ENCODE measurements at regions not wholly inside any gene's neighbourhood (a gene's known extent, or its start where the extent isn't known, plus 50 kb on each side); places are given as distances from the start of the nearest gene placed in this dataset.

DNA sequence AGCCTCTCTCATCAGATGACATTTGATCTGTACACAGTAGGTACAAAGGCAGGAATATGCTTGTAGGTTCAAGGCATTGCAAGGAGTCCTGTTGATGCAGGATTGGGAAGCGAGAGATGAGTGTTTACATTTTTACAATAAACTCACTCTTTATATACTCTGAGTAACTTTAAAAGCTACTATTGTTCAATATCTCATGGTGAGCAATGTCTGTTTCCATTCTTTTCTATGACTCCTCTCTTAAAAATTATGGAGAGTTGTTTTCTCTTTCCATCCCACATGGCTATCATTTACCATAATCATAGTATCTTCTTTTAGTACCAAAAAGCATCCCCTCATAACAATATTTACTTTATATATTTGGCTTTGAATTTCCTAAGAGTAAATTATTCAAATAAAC lies 314.0 kb upstream of the CDIN1 start:
- DNase-seq (ENCODE audit: low read depth), result no peak

GRCh38 chr15:36271048-36271447 lies 308.4 kb upstream of the CDIN1 start:
- DNase-seq (ENCODE audit: low read depth), result no peak

DNA sequence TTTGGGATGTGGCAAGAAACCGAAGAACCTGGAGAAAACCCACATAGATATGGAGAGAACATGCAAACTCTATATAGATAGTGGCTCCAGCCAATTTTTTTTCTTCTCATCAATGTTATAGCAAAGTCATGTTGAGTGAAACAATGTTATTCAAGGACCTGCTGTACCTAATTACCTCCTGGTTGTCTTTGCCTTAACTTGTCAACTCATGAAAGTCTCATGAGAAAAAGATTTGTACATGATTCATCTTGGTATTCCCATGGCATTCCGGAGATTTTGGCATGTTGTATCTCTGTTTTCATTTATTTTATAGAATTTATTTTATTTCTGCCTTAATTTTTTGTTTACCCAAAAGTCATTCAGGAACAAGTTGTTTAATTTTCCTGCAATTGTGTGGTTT lies 303.8 kb upstream of the CDIN1 start:
- DNase-seq (ENCODE audit: low read depth), result no peak

- DNase-seq (ENCODE audit: low read depth), result no peak
Observed at GRCh38 chr15:36278219-36278618, 301.2 kb upstream of the CDIN1 start.

- no peak for DNase-seq (ENCODE audit: low read depth)
Observed at GRCh38 chr15:36282821-36283220, 296.6 kb upstream of the CDIN1 start.

GRCh38 chr15:36284911-36285310 lies 294.5 kb upstream of the CDIN1 start:
- DNase-seq (ENCODE audit: low read depth), result no peak

DNA sequence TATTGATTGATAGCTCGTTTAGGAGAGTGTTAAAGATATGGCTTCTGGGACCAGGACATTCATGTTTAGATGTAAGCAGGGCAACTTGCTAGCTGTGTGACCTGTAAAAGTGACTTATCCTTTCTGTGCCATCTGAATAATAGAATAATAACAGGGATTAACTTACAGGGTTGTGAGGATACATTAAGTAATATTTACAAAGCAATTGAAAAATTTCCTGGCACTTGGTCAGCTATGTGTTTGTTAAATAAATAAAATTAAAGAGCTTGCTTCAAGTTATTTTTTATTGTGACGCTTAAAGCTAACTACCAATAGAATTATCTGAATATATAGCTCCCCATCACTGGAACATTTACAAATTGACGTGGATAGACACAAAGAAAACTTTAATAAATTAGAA lies 287.9 kb upstream of the CDIN1 start:
- no peak for DNase-seq (ENCODE audit: low read depth)

DNA sequence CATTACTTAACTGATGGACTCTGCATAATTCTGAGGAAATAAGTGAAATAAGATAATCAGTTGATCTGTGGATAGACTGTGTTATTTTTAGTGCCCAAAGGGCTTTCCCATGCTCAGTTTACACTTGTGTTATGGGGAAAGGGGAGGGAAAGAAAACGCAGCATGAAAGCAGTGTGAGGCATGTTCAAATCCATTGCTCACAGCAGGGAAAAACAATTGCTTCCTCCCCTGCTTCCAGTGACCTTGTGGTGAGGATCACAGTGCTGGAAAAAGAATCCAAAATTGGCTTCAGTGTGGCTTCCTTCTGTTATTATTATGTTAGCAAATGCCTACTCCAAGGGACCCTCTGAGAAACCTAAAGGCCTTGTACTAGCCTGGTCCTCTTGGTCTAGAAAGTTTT lies 285.1 kb upstream of the CDIN1 start:
- no peak for DNase-seq (ENCODE audit: low read depth)

GRCh38 chr15:36301947-36302346 lies 277.5 kb upstream of the CDIN1 start:
- DNase-seq (ENCODE audit: low read depth), result no peak

DNA sequence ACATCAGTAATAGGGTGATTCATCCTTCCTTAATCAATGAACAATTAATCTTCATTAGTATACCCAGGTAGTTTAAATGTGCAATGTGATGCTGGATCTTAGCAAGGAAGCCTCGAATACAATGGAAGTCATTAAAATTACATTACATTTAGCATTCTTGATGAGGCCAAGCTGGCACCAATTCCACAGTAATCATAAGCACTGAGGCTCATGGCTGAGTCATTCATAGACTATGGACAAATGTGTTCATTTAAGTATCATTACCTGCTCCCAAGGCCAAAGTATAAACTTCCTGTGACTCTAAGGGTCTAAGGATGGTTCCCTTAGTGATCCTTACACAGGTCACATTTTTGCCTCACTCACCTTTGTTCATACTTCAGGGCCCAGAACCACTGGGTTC lies 266.4 kb upstream of the CDIN1 start:
- DNase-seq (ENCODE audit: low read depth), result no peak

- no peak for DNase-seq (ENCODE audit: low read depth)
Observed at GRCh38 chr15:36313736-36314280, 265.6 kb upstream of the CDIN1 start.

DNA sequence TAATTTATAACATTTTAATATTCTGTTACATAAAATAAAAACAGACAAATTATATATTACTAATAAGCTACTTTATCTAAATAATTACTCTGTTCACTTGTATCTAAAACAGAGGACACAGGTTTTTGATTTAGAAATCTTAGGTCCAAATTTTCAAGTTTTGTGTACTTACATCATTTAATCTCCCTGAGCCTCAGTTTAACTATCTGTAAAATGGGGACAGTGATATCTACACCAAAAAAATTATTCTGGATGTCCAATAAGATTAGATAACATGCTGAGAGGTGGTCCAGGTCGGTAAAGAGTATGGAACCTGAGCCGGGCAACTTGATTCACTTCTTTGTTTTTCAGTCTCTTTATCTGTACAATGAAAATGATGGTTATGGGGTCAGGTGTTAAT lies 263.8 kb upstream of the CDIN1 start:
- no peak for DNase-seq (ENCODE audit: low read depth)

DNA sequence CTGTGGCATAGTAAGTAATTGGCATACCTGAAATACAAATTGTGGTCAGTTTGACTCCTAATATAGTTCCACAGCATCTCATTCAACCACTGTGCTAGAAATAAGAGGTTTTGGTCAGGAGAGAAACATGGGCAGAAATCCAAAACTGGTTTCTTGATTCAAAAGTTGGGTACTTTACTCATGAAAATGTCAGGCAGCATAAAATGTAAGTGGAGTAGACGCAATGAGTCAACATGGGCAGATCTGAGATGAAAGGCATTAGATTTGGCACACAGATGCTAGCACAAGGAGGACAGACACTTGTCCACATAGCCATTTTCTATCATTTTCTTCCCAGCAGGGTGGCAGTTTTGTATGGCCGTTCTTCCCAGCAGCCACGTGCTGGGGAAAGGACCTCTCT lies 255.8 kb upstream of the CDIN1 start:
- no peak for DNase-seq (ENCODE audit: low read depth)

DNA sequence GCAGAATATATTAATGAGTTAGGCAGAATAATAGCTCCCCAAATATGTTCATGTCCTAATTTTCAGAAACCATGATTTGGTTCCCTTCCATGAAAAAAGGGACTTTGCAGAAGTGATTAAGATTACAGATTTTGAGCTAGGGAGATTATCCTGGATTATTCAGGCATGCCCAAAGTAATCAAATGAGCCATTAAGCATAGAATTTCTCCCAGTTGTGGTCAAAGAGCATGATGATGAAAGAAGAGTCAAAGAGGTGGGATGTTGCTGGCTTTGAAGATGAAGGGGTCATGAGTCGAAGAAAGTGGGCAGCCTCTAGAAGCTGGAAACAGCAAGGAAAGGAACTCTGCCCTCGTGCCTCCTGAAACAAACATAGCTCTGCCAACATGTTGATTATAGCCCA lies 254.2 kb upstream of the CDIN1 start:
- no peak for DNase-seq (ENCODE audit: low read depth)

GRCh38 chr15:36329592-36329991 lies 249.8 kb upstream of the CDIN1 start:
- no peak for DNase-seq (ENCODE audit: low read depth)

DNA sequence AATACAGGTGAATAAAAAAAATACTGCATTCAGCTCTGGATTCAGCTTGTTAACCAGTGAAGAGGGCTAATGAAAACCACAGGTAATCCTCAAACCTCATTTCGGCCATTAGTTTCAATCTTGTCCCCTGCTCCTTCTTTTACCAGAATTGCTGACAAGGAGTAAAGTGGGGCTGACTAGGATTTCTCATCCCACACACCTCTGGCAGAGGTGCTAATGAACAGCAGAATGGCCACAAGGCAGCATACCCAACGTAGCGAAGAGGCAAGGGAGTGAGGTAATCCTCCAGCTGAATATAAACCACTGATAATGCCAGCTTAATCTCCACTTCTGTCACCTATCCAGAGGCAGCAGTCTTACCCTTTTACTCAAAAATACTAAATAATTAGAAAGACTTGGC lies 248.8 kb upstream of the CDIN1 start:
- no peak for DNase-seq (ENCODE audit: low read depth)

DNA sequence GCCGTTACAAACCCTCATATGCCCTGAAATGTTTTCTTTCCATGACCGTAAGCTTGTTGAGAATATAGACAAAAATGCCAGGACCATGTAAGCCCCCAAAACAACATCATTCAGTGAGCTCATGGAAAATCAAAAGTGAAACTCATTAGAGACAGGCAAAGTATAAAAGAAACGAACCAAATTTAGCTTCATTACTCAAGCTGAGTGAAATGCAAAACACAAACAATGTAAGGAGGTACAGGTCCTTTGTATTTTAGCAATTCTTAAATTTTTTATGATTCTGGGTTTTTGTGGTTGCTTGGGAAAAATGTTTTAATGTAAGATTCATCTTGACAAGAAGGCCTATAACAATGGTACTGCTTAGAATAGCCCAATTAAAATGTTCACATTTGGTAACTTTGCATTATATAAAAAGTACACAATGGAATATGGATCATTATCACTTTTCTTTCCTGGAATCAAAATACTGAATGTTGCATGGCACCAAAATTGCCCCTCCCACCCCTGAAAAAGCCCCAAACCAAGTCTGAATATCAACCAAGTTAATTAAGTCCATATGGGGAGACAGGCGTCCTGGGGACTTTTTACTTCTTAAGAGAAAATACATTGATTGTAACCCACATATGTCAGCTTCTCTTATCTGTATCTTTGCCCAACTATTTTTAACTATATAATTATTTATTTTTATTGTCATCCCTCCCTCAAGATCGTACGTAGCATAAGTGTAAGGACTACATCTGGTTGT lies 247.7 kb upstream of the CDIN1 start:
- no peak for DNase-seq (ENCODE audit: low read depth)

DNA sequence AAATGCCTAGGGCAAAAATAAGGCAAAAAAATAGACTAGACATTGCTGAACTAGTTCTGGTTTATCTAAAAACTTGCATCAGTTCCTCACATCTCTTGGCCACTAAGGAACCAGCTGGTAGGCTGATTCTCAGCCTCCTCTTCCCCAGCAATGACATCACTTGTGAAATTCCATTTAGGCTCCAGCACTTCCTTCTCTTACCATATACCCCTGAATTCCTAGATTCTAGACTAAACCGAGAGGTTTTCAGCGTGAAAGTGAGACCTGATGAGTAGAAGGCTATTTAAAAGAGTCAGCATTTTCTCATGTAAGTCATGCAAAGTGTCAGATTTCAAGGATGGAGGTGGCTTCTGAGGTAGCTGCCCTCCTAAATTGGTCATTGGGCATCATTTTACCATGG lies 247.1 kb upstream of the CDIN1 start:
- DNase-seq (ENCODE audit: low read depth), result no peak

DNA sequence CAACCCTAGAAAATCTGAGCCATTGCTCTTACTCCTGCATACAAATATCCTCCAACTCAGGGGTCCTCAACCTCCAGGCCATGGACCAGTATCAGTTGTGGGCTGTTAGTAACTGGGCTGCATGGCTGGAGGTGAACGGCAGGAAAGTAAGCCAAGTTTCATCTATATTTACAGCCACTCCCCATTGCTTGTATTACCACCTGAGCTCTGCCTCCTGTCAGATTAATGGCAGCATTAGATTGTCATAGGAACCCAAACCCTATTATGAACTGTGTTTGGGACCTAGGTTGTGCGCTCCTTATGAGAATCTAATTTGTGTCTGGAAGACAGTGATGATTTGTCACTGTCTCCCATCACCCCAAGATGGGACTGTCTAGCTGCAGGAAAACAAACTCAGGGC lies 246.5 kb upstream of the CDIN1 start:
- DNase-seq (ENCODE audit: low read depth), result no peak

DNA sequence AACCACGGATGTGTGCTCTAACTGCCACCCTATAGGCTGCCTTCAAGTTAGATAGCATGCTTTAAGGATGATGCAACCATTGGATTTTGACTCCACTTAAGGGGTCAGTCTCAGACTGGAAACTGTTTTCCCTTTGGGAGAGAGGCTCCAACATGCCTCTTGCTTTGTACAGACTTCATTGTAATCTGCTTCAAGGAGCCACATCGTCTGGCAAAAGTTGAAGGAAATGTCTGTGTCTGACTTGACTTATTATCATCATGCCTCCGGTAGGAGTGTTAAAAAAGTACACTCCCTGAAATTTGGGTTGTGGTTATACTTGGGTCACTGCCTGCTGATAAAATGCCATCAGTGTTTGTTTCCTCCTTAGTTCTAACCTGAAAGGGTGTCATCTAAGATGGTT lies 245.4 kb upstream of the CDIN1 start:
- no peak for DNase-seq (ENCODE audit: low read depth)

GRCh38 chr15:36335224-36335623 lies 244.2 kb upstream of the CDIN1 start:
- DNase-seq (ENCODE audit: low read depth), result no peak

- DNase-seq (ENCODE audit: low read depth), result no peak
Observed at GRCh38 chr15:36335659-36336058, 243.8 kb upstream of the CDIN1 start.

DNA sequence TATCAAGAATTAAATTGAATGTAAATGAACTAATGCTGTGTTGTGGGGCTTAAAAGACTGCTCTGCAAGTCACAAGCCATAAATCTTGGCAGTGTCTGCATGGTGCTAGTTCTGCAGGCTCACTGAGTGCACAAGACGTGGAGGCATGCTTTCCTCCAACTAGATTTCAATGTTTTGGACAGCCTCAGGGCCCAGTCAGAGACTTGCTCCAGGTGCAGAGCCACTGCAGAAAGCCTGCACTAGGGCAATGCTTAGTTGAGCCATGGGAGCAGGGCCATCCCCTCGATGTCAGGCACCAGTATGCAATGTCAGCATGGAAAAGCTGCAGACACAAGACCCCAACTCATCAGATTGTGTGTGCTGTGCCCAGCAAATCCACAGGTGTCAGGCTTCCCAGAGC lies 234.5 kb upstream of the CDIN1 start:
- no peak for DNase-seq (ENCODE audit: low read depth)

- DNase-seq (ENCODE audit: low read depth), result no peak
Observed at GRCh38 chr15:36347272-36347858, 232.1 kb upstream of the CDIN1 start.
